ENCODE measurements at regions not wholly inside any gene's neighbourhood (a gene's known extent, or its start where the extent isn't known, plus 50 kb on each side); places are given as distances from the start of the nearest gene placed in this dataset.

GRCh38 chr4:77235289-77235854, 78.4 kb downstream of the CCNG2 start:
- H3K27me3 ChIP-seq = peaks cover 0 to 6% of the 10 kb centered on the region in 2 donors
- no peaks in the 10 kb centered on the region for H3K9me3 ChIP-seq
- DNase-seq (ENCODE audit: low spot score in 2 of 2) = no peak
- H3K4me1 ChIP-seq = no peaks in the 10 kb centered on the region
- H3K27ac ChIP-seq = no peak overlapping the region
- TF ChIP-seq CTCF (IDR thresholded peaks at IDR 0.05) (no peak), EP300 (IDR thresholded peaks at IDR 0.05) (no peak), POLR2A (IDR thresholded peaks at IDR 0.05) (no peak)
- WGBS, 2 donors = 75 to 87% methylated on average over 2 of the region's 2 CpGs
- no peaks in the 10 kb centered on the region for H3K36me3 ChIP-seq
- H3K4me3 ChIP-seq = no peak overlapping the region

GRCh38 chr4:77236806-77237205, 79.8 kb downstream of the CCNG2 start:
- Histone ChIP-seq H3K36me3 (no peaks in the 10 kb centered on the region), H3K27ac (no peak overlapping the region), H3K4me1 (no peaks in the 10 kb centered on the region), H3K4me3 (no peak overlapping the region), H3K9me3 (no peaks in the 10 kb centered on the region), H3K27me3 (peaks cover 0 to 6% of the 10 kb centered on the region in 2 donors)
- TF ChIP-seq POLR2A (IDR thresholded peaks at IDR 0.05) = no peak
- no peak for TF ChIP-seq EP300 (IDR thresholded peaks at IDR 0.05)
- TF ChIP-seq CTCF (IDR thresholded peaks at IDR 0.05) = no peak
- DNase-seq (ENCODE audit: low spot score in 2 of 2) = no peak
- WGBS, 2 donors = 77 to 86% methylated on average over 3 of the region's 3 CpGs

GRCh38 chr4:77240469-77241066, 83.6 kb downstream of the CCNG2 start:
- peaks cover 0 to 6% of the 10 kb centered on the region in 2 donors for H3K27me3 ChIP-seq
- H3K9me3 ChIP-seq = no peaks in the 10 kb centered on the region
- H3K4me1 ChIP-seq = no peaks in the 10 kb centered on the region
- DNase-seq (ENCODE audit: low spot score in 2 of 2) = peak in 1 of 2 donors; percentile 24
- no peaks in the 10 kb centered on the region for H3K36me3 ChIP-seq
- no peak for TF ChIP-seq EP300 (IDR thresholded peaks at IDR 0.05)
- TF ChIP-seq CTCF (IDR thresholded peaks at IDR 0.05) = peak in 4 of 5 experiments; percentile 41 to 49 (median 46)
- TF ChIP-seq POLR2A (IDR thresholded peaks at IDR 0.05) = no peak
- 36 to 42% methylated on average over 8 to 10 of the region's 10 CpGs for WGBS, 2 donors
- H3K4me3 ChIP-seq = no peak overlapping the region
- H3K27ac ChIP-seq = no peak overlapping the region

GRCh38 chr4:77248805-77249204, 91.8 kb downstream of the CCNG2 start:
- Histone ChIP-seq H3K27me3 (no peaks in the 10 kb centered on the region), H3K36me3 (no peaks in the 10 kb centered on the region), H3K27ac (no peak overlapping the region), H3K4me1 (no peaks in the 10 kb centered on the region), H3K9me3 (no peaks in the 10 kb centered on the region), H3K4me3 (no peak overlapping the region)
- TF ChIP-seq POLR2A (IDR thresholded peaks at IDR 0.05) (no peak), EP300 (IDR thresholded peaks at IDR 0.05) (no peak), CTCF (IDR thresholded peaks at IDR 0.05) (no peak)
- DNase-seq (ENCODE audit: low spot score in 2 of 2) = no peak
- 73 to 76% methylated on average over 4 of the region's 4 CpGs for WGBS, 2 donors

- 67 to 70% methylated on average over 3 of the region's 3 CpGs for WGBS, 2 donors
These were observed 94.7 kb downstream of the CCNG2 start for GRCh38 chr4:77251751-77252150.

More at GRCh38 chr4:77251751-77252150, 94.7 kb downstream of the CCNG2 start:
- Histone ChIP-seq H3K27ac (no peak overlapping the region), H3K4me1 (no peaks in the 10 kb centered on the region), H3K36me3 (no peaks in the 10 kb centered on the region), H3K9me3 (no peaks in the 10 kb centered on the region), H3K27me3 (no peaks in the 10 kb centered on the region), H3K4me3 (no peak overlapping the region)
- no peak for TF ChIP-seq CTCF (IDR thresholded peaks at IDR 0.05)
- TF ChIP-seq POLR2A (IDR thresholded peaks at IDR 0.05) = no peak
- no peak for TF ChIP-seq EP300 (IDR thresholded peaks at IDR 0.05)
- no peak for DNase-seq (ENCODE audit: low spot score in 2 of 2)
